ENCODE measurements at regions not wholly inside any gene's neighbourhood (a gene's known extent, or its start where the extent isn't known, plus 50 kb on each side); places are given as distances from the start of the nearest gene placed in this dataset.

GRCh38 chr18:77716282-77716681 lies 466.6 kb downstream of the GALR1 start:
- TF ChIP-seq CTCF (IDR thresholded peaks at IDR 0.05) (no peak), POLR2AphosphoS5 (IDR thresholded peaks at IDR 0.05) (no peak), POLR2A (IDR thresholded peaks at IDR 0.05) (no peak)
